ENCODE measurements at regions not wholly inside any gene's neighbourhood (a gene's known extent, or its start where the extent isn't known, plus 50 kb on each side); places are given as distances from the start of the nearest gene placed in this dataset.

DNA sequence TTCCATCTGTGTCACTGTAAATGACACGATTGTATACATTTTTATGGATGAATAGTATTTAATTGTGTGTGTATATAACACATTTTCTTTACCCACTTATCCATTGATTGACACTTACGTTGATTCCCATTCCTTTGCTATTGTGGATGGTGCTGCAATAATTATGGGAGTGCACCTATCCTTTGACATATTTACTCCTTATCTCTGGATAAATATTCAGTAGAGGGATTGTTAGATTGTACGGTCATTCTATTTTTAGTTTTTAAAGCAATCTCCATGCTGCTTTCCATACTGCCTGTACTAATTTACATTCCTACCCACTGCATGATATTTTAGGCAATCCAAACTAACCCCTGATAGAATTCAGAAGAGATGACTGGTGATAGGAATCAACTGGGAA, 980.1 kb downstream of the FSTL5 start:
- TF ChIP-seq, protein P1, sequence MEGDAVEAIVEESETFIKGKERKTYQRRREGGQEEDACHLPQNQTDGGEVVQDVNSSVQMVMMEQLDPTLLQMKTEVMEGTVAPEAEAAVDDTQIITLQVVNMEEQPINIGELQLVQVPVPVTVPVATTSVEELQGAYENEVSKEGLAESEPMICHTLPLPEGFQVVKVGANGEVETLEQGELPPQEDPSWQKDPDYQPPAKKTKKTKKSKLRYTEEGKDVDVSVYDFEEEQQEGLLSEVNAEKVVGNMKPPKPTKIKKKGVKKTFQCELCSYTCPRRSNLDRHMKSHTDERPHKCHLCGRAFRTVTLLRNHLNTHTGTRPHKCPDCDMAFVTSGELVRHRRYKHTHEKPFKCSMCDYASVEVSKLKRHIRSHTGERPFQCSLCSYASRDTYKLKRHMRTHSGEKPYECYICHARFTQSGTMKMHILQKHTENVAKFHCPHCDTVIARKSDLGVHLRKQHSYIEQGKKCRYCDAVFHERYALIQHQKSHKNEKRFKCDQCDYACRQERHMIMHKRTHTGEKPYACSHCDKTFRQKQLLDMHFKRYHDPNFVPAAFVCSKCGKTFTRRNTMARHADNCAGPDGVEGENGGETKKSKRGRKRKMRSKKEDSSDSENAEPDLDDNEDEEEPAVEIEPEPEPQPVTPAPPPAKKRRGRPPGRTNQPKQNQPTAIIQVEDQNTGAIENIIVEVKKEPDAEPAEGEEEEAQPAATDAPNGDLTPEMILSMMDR (conservative IDR thresholded peaks at IDR 0.05; ENCODE audit: low read depth, low read length), result no peak
- TF ChIP-seq EZH2 (IDR thresholded peaks at IDR 0.05; ENCODE audit: borderline replicate concordance, low read depth, low read length, poor library complexity, severe bottlenecking), result no peak
